Suprapubic skin (tissue), 4 donors: ENCODE measurements at regions not wholly inside any gene's neighbourhood (a gene's known extent, or its start where the extent isn't known, plus 50 kb on each side); places are given as distances from the start of the nearest gene placed in this dataset.

ENCODE experiments used
- CTCF ChIP-seq, 2 donors: fragments of 200-600 bp in 1 of 2; fragments of 450-650 bp in 1 of 2; sonication (generic) in 1 of 2; IDR thresholded peaks; one replicate each; pipeline ENCODE4 v1.5.1; 2016 to 2019; ENCODE audit warnings: antibody characterized with exemption in 2 of 2, mild to moderate bottlenecking in 1 of 2, moderate library complexity in 1 of 2
- POLR2A ChIP-seq, 2 donors: fragments of 450-650 bp; IDR thresholded peaks; one replicate each; pipeline ENCODE4 v1.6.1; 2017; ENCODE audit warnings: antibody characterized with exemption in 2 of 2, mild to moderate bottlenecking in 2 of 2, moderate library complexity in 2 of 2
- POLR2AphosphoS5 ChIP-seq, 3 donors: sonication (generic); formaldehyde crosslinking; IDR thresholded peaks; one replicate each; pipeline ENCODE4 v1.6.1; 2017; ENCODE audit warnings: antibody characterized with exemption in 3 of 3

- TF ChIP-seq CTCF (IDR thresholded peaks at IDR 0.05) (no peak), POLR2AphosphoS5 (IDR thresholded peaks at IDR 0.05) (no peak), POLR2A (IDR thresholded peaks at IDR 0.05) (no peak)
Measured at GRCh38 chr2:129437725-129438124, 541.7 kb upstream of the RAB6C start.
